ENCODE measurements at regions not wholly inside any gene's neighbourhood (a gene's known extent, or its start where the extent isn't known, plus 50 kb on each side); places are given as distances from the start of the nearest gene placed in this dataset.

DNA sequence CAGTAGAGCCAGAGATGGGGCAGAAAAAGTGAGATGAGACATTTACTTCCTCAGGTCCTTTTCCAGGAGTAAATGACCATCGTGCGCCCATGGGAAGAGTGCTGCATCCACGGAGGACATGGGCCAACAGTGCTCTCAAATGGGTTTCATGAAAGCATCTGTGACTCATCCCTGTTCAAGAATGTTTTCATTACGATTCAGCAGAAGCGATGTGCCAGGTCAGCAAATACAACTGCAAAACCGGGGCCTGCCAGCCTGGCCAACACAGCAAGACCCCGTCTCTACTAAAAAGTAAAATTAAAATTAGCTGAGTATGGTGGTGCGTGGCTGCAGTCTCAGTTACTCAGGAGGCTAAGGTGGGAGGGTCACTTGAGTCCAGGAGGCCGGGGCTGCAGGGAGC lies 125.1 kb downstream of the LY86 start:
- peak in 1 of 4 donors; percentile 7 for ATAC-seq
- TF ChIP-seq, protein P1, sequence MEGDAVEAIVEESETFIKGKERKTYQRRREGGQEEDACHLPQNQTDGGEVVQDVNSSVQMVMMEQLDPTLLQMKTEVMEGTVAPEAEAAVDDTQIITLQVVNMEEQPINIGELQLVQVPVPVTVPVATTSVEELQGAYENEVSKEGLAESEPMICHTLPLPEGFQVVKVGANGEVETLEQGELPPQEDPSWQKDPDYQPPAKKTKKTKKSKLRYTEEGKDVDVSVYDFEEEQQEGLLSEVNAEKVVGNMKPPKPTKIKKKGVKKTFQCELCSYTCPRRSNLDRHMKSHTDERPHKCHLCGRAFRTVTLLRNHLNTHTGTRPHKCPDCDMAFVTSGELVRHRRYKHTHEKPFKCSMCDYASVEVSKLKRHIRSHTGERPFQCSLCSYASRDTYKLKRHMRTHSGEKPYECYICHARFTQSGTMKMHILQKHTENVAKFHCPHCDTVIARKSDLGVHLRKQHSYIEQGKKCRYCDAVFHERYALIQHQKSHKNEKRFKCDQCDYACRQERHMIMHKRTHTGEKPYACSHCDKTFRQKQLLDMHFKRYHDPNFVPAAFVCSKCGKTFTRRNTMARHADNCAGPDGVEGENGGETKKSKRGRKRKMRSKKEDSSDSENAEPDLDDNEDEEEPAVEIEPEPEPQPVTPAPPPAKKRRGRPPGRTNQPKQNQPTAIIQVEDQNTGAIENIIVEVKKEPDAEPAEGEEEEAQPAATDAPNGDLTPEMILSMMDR (IDR thresholded peaks at IDR 0.05) = no peak
- H3K27me3 ChIP-seq = no peaks in the 10 kb centered on the region
- no peaks in the 10 kb centered on the region for H3K36me3 ChIP-seq
- no peak for DNase-seq
- H3K4me3 ChIP-seq = no peak overlapping the region
- H3K9me3 ChIP-seq = no peaks in the 10 kb centered on the region
- intact Hi-C loops (cut with DNase I) = loop anchor here in 1 of 3 donors (10.0 kb wide), 1 partner anchor 531 kb away; no protein-coding TSS in a partner anchor
- no peak for FAIRE-seq
- no peak overlapping the region for H3K27ac ChIP-seq
- H3K4me1 ChIP-seq = peaks cover 0 to 6% (median 3%) of the 10 kb centered on the region in 3 donors
- 86 to 88% methylated on average over 9 of the region's 9 CpGs for WGBS, 2 donors

DNA sequence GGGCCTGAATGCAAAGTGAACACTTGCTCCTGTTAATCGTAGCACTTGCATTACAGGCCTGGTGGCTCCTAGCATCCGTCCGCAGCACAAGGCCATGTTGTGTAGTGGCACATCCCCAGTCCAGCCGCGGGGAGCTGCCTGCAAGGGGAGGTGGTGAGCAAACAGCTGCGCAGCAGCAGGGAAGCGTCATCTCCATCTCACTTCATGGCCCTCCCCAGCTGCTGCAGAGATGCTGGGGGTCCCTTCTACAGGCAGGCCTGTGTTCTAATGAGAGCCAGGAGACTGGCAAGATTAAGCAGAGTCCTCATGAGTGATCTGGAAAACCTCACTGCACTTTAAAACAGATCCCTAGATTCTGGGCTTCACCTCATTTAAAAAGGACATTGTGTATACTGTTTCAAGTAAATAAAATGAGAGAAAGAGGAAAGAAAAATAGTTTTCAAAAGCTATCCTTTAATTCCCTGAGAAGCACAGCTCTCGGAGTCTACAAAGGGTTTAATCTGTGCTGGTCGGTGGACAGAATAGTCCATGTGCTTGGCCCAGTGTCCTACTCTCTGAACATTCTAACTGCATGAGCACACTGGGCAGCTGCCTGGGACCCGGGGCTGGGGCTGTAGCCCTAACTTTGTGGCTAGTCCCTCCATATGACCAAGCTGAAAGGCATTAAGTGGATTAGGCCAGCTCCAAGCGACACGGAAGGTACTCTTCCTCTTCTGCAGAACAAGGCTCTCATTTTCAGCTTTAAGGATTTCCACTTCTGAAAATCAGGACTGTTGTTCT lies 125.8 kb downstream of the LY86 start:
- H3K9me3 ChIP-seq = no peaks in the 10 kb centered on the region
- WGBS, 2 donors = 81 to 86% methylated on average over 12 of the region's 12 CpGs
- no peak overlapping the region for H3K4me3 ChIP-seq
- no peak overlapping the region for H3K27ac ChIP-seq
- H3K4me1 ChIP-seq = peaks cover 0 to 6% (median 3%) of the 10 kb centered on the region in 3 donors
- H3K27me3 ChIP-seq = no peaks in the 10 kb centered on the region
- no peak for FAIRE-seq
- DNase-seq = no peak
- intact Hi-C loops (cut with DNase I) = loop anchor here in 1 of 3 donors (10.0 kb wide), 1 partner anchor 530 kb away; no protein-coding TSS in a partner anchor
- no peaks in the 10 kb centered on the region for H3K36me3 ChIP-seq
- ATAC-seq = no peak
- TF ChIP-seq, protein P1 (IDR thresholded peaks at IDR 0.05) = no peak

DNA sequence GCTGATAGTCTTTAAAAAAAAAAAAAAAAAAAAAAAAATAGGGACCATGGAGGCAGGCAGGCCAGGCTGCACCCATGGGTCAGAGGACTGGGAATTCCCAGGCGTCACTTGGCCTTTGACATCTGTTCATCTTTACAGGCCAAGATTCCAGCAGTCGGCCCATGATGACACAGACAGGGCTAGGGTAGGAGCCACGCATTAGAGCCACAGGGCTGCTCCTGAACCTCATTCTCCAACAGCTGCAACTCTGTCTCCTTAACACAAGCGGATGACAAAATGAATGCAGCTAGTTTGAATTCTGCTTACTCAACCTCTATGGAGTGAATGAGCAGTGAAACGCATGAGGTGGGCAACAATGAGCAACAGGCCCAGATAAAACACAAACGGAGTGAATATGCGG lies 126.4 kb downstream of the LY86 start:
- ATAC-seq (no peak), FAIRE-seq (no peak)

DNA sequence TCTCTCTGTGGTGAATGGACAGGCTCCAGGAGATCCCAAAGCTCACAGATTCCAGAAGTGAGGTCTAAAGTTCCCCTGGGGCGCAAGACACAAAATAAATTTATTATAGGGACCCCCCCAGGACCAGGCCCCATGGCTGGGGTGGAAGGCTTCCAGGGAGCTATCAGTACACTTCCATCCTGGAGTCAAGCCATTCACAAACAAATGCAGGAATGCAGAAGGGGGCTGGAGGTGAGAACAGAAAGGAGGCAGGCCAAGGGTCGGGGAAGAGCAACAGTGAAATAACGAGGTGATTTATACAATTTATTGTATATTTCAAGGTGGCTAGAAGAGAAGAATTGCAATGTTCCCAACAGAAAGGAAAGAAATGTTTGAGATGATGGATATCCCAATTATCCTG lies 126.9 kb downstream of the LY86 start:
- H3K27ac ChIP-seq = no peak overlapping the region
- H3K9me3 ChIP-seq = no peaks in the 10 kb centered on the region
- TF ChIP-seq, protein P1 (IDR thresholded peaks at IDR 0.05) = no peak
- H3K4me3 ChIP-seq = no peak overlapping the region
- no peak for DNase-seq
- no peak for ATAC-seq
- intact Hi-C loops (cut with DNase I) = loop anchor here in 1 of 3 donors (10.0 kb wide), 1 partner anchor 529 kb away; no protein-coding TSS in a partner anchor
- H3K4me1 ChIP-seq = peaks cover 0 to 6% (median 3%) of the 10 kb centered on the region in 3 donors
- no peaks in the 10 kb centered on the region for H3K27me3 ChIP-seq
- no peak for FAIRE-seq
- WGBS, 2 donors = 65% methylated on average over 3 of the region's 3 CpGs
- H3K36me3 ChIP-seq = no peaks in the 10 kb centered on the region

More for the DNA sequence above, 126.4 kb downstream of the LY86 start:
- Histone ChIP-seq H3K36me3 (no peaks in the 10 kb centered on the region), H3K4me3 (no peak overlapping the region), H3K27me3 (no peaks in the 10 kb centered on the region), H3K27ac (no peak overlapping the region), H3K4me1 (peaks cover 0 to 6% (median 3%) of the 10 kb centered on the region in 3 donors), H3K9me3 (no peaks in the 10 kb centered on the region)
- DNase-seq = no peak
- TF ChIP-seq, protein P1 (IDR thresholded peaks at IDR 0.05) = no peak
- intact Hi-C loops (cut with DNase I) = loop anchor here in 1 of 3 donors (10.0 kb wide), 1 partner anchor 530 kb away; no protein-coding TSS in a partner anchor
- WGBS, 2 donors = 89 to 90% methylated on average over 7 of the region's 7 CpGs

All from pancreas (tissue), 10 donors.